ENCODE measurements at regions not wholly inside any gene's neighbourhood (a gene's known extent, or its start where the extent isn't known, plus 50 kb on each side); places are given as distances from the start of the nearest gene placed in this dataset.

DNA sequence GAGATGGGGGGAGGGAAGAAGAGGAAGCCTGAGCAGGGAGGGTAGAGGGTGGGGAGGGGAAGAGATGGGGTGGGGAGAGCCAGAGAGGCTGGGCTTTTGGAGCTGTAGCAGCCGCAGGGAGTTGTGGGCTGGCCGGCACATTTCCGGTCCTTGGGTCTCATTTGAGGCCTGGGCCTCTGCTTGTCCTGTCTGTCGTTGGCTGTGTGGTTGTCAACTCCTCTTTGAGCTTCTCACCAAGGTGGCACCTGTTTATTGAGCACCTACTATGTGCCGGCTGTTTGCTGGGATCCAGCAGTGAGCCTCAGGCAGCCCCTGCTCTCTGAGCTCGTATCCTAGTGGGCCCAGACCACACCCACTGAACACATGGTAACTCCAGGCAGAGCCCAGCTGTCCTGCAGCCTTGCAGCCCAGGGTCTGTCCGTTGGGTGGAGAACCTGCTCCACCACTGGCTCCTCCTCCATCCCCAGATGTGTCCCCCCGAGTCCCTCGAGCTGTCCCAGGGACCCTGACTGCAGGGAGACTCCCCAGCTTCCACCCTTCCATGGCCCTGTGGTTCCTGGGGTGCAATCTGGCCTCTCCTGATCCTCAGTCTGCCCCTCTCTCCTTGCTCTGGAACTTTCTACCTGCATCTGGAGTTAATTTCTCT is 164.9 kb downstream of the IRF8 start:
- no peak for TF ChIP-seq TCF12 (IDR thresholded peaks at IDR 0.05; ENCODE audit: low read depth)
- TF ChIP-seq, protein P1, sequence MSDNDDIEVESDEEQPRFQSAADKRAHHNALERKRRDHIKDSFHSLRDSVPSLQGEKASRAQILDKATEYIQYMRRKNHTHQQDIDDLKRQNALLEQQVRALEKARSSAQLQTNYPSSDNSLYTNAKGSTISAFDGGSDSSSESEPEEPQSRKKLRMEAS (IDR thresholded peaks at IDR 0.05), result no peak
- TF ChIP-seq, protein P2, sequence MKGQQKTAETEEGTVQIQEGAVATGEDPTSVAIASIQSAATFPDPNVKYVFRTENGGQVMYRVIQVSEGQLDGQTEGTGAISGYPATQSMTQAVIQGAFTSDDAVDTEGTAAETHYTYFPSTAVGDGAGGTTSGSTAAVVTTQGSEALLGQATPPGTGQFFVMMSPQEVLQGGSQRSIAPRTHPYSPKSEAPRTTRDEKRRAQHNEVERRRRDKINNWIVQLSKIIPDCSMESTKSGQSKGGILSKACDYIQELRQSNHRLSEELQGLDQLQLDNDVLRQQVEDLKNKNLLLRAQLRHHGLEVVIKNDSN (IDR thresholded peaks at IDR 0.05), result no peak
- TF ChIP-seq, protein P3, sequence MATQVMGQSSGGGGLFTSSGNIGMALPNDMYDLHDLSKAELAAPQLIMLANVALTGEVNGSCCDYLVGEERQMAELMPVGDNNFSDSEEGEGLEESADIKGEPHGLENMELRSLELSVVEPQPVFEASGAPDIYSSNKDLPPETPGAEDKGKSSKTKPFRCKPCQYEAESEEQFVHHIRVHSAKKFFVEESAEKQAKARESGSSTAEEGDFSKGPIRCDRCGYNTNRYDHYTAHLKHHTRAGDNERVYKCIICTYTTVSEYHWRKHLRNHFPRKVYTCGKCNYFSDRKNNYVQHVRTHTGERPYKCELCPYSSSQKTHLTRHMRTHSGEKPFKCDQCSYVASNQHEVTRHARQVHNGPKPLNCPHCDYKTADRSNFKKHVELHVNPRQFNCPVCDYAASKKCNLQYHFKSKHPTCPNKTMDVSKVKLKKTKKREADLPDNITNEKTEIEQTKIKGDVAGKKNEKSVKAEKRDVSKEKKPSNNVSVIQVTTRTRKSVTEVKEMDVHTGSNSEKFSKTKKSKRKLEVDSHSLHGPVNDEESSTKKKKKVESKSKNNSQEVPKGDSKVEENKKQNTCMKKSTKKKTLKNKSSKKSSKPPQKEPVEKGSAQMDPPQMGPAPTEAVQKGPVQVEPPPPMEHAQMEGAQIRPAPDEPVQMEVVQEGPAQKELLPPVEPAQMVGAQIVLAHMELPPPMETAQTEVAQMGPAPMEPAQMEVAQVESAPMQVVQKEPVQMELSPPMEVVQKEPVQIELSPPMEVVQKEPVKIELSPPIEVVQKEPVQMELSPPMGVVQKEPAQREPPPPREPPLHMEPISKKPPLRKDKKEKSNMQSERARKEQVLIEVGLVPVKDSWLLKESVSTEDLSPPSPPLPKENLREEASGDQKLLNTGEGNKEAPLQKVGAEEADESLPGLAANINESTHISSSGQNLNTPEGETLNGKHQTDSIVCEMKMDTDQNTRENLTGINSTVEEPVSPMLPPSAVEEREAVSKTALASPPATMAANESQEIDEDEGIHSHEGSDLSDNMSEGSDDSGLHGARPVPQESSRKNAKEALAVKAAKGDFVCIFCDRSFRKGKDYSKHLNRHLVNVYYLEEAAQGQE (IDR thresholded peaks at IDR 0.05; ENCODE audit: low read depth), result no peak
- TF ChIP-seq EGR1 (IDR thresholded peaks at IDR 0.05), result no peak
- no peak for TF ChIP-seq CEBPB (IDR thresholded peaks at IDR 0.05)
- no peak for TF ChIP-seq FOXM1 (IDR thresholded peaks at IDR 0.05; ENCODE audit: borderline replicate concordance, low read depth)
- no peak for TF ChIP-seq YY1 (IDR thresholded peaks at IDR 0.05; ENCODE audit: low read depth)
- TF ChIP-seq CREB1 (IDR thresholded peaks at IDR 0.05; ENCODE audit: low read depth), result no peak
- no peak for TF ChIP-seq TAF1 (IDR thresholded peaks at IDR 0.05; ENCODE audit: low read depth)
- TF ChIP-seq NFIC (IDR thresholded peaks at IDR 0.05), result no peak
- TF ChIP-seq TEAD4 (IDR thresholded peaks at IDR 0.05), result no peak

DNA sequence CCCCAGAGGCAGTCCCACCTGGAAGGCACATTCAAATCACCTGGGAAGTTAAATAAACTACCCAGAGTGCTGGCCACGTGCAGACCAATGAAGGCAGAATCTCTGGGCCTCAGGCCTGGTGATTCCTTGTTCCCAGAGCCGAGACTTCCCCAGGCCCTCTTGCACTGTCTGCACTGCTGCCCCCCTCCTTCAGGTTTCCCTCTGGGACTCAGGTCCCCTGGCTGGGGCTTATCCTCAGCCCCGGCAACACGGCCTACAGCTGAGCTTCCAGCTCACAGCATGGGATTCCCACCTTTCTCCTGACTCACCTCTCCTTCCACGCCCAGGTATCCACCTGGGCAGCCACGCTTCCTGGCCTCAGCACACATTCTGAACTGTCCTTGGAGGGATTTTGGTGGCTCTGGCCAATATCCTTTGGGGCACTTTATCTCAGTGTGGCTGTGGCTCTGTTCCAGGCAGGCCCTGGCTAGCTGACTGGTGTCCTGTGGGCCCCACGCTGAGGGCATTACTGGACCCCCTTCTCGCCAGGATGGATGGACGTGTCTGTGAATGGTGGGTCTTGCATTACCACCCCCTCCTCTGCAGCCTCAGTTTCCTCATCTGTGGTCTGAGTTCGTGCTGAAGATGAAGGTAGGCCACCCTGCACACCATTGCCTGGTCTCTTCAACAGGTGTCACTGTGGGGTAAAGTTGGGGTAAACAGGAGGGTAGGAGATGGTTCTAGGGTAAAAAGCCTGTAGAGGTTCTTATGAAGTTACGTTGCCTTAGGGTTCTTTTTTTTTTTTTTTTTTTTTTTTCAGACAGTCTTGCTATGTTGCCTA is 165.7 kb downstream of the IRF8 start:
- TF ChIP-seq RAD21 (IDR thresholded peaks at IDR 0.05; ENCODE audit: low read depth) (no peak), ZBTB7A (IDR thresholded peaks at IDR 0.05; ENCODE audit: low read depth) (no peak), TCF12 (IDR thresholded peaks at IDR 0.05; ENCODE audit: low read depth) (no peak), TEAD4 (IDR thresholded peaks at IDR 0.05) (no peak), CEBPB (IDR thresholded peaks at IDR 0.05) (no peak), EGR1 (IDR thresholded peaks at IDR 0.05) (no peak), NFIC (IDR thresholded peaks at IDR 0.05) (no peak), YY1 (IDR thresholded peaks at IDR 0.05; ENCODE audit: low read depth) (no peak), CREB1 (IDR thresholded peaks at IDR 0.05; ENCODE audit: low read depth) (no peak)
- TF ChIP-seq, protein P2 (IDR thresholded peaks at IDR 0.05), result no peak
- TF ChIP-seq, protein P3 (IDR thresholded peaks at IDR 0.05; ENCODE audit: low read depth), result no peak
- TF ChIP-seq, protein P1 (IDR thresholded peaks at IDR 0.05), result no peak

DNA sequence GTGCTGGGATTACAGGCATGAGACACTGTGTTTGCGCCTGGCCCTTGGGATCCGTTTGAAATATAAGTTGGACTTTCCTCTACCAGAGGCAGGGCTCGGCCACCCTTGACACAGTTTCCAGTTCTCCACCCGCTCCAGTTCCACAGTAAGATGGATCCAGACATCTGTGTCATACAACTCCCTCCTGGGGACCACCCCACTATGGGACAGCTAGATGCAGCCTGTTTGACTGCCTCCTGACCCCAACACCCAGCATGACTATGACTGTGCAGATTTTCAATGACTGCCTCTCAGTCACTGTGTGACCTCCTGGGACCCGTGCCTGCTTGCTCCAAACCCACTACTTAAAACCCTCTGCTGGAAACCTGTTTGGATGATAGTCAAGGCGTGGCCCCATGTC is 166.7 kb downstream of the IRF8 start:
- TF ChIP-seq ZBTB7A (IDR thresholded peaks at IDR 0.05; ENCODE audit: low read depth) (no peak), FOXM1 (IDR thresholded peaks at IDR 0.05; ENCODE audit: borderline replicate concordance, low read depth) (no peak), TAF1 (IDR thresholded peaks at IDR 0.05; ENCODE audit: low read depth) (no peak), EP300 (IDR thresholded peaks at IDR 0.05; ENCODE audit: borderline replicate concordance) (no peak)
- TF ChIP-seq, protein P3 (IDR thresholded peaks at IDR 0.05; ENCODE audit: low read depth), result no peak

DNA sequence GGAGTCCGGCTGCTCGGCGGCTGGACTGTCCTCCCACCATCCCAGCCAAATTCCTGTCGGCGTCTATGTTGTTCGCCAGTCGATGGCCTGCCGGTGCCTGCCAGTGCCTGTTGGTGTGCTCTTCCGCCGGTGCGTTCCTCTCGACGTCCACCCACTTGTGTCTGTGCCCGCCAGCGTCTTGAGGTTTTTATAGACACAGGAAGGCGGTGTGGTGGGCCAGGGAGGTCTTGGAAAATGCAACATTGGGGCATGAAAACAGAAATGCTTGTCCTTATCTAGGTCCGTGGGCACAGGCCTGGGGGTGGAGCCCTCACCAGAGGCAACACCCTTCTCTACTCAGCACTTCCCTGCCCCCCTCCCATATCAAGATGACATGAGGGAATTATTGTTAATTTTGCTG is 167.8 kb downstream of the IRF8 start:
- TF ChIP-seq CREB1 (IDR thresholded peaks at IDR 0.05; ENCODE audit: low read depth), result no peak
- no peak for TF ChIP-seq CEBPB (IDR thresholded peaks at IDR 0.05)
- TF ChIP-seq, protein P3 (IDR thresholded peaks at IDR 0.05; ENCODE audit: low read depth), result no peak
- TF ChIP-seq EP300 (IDR thresholded peaks at IDR 0.05; ENCODE audit: borderline replicate concordance), result no peak
- TF ChIP-seq TAF1 (IDR thresholded peaks at IDR 0.05; ENCODE audit: low read depth), result no peak
- no peak for TF ChIP-seq FOXM1 (IDR thresholded peaks at IDR 0.05; ENCODE audit: borderline replicate concordance, low read depth)
- TF ChIP-seq ZBTB7A (IDR thresholded peaks at IDR 0.05; ENCODE audit: low read depth), result no peak
- TF ChIP-seq, protein P1 (IDR thresholded peaks at IDR 0.05), result no peak
- no peak for TF ChIP-seq NFIC (IDR thresholded peaks at IDR 0.05)
- TF ChIP-seq RAD21 (IDR thresholded peaks at IDR 0.05; ENCODE audit: low read depth), result no peak
- TF ChIP-seq TEAD4 (IDR thresholded peaks at IDR 0.05), result no peak
- no peak for TF ChIP-seq YY1 (IDR thresholded peaks at IDR 0.05; ENCODE audit: low read depth)
- no peak for TF ChIP-seq TCF12 (IDR thresholded peaks at IDR 0.05; ENCODE audit: low read depth)

Data from Ishikawa (cell line).